ENCODE measurements at regions not wholly inside any gene's neighbourhood (a gene's known extent, or its start where the extent isn't known, plus 50 kb on each side); places are given as distances from the start of the nearest gene placed in this dataset.

DNA sequence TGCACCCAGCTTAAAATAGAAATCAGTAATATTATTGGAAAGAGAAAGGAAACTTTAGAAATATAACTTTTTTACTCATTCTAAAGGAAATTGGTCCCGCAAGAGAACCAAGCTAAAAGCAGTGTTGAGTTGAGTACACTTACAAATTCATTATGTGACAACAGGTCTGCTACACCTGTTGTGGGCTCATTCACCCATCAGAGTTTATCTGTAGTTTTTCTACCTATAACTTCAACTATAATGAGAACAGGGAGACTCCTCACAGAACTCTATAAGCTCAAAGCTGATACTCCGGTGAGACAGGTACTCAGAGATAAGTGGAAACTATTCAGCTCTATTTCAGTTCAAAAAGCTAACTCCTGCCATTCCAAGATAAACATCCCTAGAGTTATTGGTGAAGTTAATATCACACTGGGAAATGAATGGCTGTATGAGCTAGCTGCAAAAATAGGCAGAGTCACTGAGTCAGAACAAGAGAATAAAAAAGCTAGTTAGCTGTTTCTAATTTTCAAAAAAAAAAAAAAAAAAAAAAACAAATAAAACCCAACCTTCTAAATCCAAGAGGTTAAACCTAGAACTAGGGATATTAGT lies 121.3 kb downstream of the PPP1R3A start:
- Histone ChIP-seq H3K27me3 (no peaks in the 10 kb centered on the region), H3K27ac (no peak overlapping the region), H3K36me3 (no peaks in the 10 kb centered on the region), H3K4me3 (no peak overlapping the region), H3K9me3 (no peaks in the 10 kb centered on the region), H3K4me1 (no peaks in the 10 kb centered on the region)
- intact Hi-C loops (cut with DNase I; ENCODE audit: low total_unique reads) = no loop called here
- no peak for DNase-seq
- TF ChIP-seq POLR2A (IDR thresholded peaks at IDR 0.05) = no peak
- TF ChIP-seq, protein P1, sequence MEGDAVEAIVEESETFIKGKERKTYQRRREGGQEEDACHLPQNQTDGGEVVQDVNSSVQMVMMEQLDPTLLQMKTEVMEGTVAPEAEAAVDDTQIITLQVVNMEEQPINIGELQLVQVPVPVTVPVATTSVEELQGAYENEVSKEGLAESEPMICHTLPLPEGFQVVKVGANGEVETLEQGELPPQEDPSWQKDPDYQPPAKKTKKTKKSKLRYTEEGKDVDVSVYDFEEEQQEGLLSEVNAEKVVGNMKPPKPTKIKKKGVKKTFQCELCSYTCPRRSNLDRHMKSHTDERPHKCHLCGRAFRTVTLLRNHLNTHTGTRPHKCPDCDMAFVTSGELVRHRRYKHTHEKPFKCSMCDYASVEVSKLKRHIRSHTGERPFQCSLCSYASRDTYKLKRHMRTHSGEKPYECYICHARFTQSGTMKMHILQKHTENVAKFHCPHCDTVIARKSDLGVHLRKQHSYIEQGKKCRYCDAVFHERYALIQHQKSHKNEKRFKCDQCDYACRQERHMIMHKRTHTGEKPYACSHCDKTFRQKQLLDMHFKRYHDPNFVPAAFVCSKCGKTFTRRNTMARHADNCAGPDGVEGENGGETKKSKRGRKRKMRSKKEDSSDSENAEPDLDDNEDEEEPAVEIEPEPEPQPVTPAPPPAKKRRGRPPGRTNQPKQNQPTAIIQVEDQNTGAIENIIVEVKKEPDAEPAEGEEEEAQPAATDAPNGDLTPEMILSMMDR (IDR thresholded peaks at IDR 0.05) = no peak

DNA sequence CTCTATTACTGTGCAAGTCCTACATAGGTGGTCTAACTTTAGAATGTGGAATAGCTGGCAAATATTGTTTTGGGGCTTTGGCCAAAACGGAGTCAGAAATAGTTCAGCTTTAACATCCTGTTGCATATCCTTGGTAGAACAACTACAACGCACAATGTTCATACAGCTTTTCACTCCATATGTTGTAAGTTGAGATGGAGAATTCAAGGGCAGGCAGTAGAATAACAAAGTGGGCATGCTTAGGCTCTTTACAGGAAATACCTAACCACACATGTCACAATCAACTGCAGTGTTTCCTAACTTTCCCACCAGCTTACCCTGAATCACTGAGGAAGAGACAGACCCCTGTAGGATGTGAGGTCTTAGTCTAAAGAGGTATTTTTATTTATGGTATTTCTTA lies 122.3 kb downstream of the PPP1R3A start:
- Histone ChIP-seq H3K36me3 (no peaks in the 10 kb centered on the region), H3K4me3 (no peak overlapping the region), H3K9me3 (no peaks in the 10 kb centered on the region), H3K4me1 (no peaks in the 10 kb centered on the region), H3K27me3 (no peaks in the 10 kb centered on the region), H3K27ac (no peak overlapping the region)
- no peak for DNase-seq
- intact Hi-C loops (cut with DNase I; ENCODE audit: low total_unique reads) = no loop called here
- TF ChIP-seq POLR2A (IDR thresholded peaks at IDR 0.05) = no peak
- TF ChIP-seq, protein P1 (IDR thresholded peaks at IDR 0.05) = no peak

DNA sequence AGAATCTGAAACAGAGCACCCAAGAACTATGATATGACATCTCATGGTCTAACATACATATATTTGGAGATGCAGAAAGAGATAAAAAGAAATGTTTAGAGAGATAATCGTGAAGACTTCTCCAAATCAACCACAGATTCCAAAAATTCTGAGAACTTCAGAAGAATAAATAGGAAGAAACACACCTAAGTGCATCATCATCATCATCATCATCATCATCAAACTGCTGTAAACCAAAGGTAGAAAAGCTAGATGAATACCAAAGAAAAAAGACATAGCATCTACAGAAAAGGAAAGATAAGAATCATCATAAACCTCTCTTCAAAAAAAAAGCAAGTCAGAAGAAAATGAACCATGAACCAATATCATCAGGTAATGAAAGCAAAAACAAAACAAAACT lies 124.2 kb downstream of the PPP1R3A start:
- DNase-seq = no peak
- no peaks in the 10 kb centered on the region for H3K36me3 ChIP-seq
- no peak overlapping the region for H3K27ac ChIP-seq
- TF ChIP-seq POLR2A (IDR thresholded peaks at IDR 0.05) = no peak
- TF ChIP-seq, protein P1 (IDR thresholded peaks at IDR 0.05) = no peak
- H3K4me1 ChIP-seq = no peaks in the 10 kb centered on the region
- no peak overlapping the region for H3K4me3 ChIP-seq
- intact Hi-C loops (cut with DNase I; ENCODE audit: low total_unique reads) = no loop called here
- H3K9me3 ChIP-seq = no peaks in the 10 kb centered on the region
- no peaks in the 10 kb centered on the region for H3K27me3 ChIP-seq

DNA sequence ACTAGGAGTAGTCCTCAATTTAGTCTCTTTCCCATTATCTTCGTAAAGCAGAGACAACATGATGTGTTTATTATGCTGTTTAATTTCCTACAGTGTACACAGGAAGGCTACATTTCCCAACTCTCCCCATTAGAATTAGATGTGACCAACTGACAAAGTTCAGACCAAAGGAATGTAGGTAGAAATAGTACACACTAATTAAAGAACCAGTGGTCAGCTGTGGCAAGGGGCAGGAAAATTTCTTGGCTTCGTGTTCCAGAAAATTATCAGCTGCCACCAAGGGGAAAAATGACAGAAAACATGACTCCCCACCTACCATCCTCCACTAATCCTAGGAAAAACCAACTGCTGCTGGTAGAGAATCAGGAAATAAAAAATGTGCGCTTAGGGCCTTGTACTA lies 125.6 kb downstream of the PPP1R3A start:
- TF ChIP-seq, protein P1 (IDR thresholded peaks at IDR 0.05) = no peak
- TF ChIP-seq POLR2A (IDR thresholded peaks at IDR 0.05) = no peak
- H3K27ac ChIP-seq = no peak overlapping the region
- no peaks in the 10 kb centered on the region for H3K36me3 ChIP-seq
- intact Hi-C loops (cut with DNase I; ENCODE audit: low total_unique reads) = no loop called here
- no peaks in the 10 kb centered on the region for H3K9me3 ChIP-seq
- no peak overlapping the region for H3K4me3 ChIP-seq
- no peaks in the 10 kb centered on the region for H3K27me3 ChIP-seq
- no peaks in the 10 kb centered on the region for H3K4me1 ChIP-seq
- no peak for DNase-seq

DNA sequence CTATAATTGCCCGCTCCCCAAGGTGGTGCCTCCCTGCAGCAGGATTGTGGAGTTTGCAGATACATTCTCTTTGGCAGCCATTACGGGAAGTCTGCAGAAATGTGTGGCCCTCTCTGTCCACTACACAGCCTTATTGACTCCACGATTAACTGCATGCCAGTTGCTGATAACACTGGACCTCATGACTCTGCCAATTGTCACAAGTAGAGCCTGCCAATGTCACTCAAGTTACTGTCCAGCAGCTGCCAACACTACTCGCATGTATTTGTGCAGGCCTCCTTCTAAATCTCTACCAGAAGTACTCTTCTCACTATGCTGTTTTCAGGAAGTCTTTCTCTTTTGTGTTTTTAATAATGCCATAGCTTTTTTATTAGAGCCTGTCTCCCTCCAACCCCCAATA lies 128.8 kb downstream of the PPP1R3A start:
- TF ChIP-seq, protein P1 (IDR thresholded peaks at IDR 0.05) = no peak
- no peak for TF ChIP-seq POLR2A (IDR thresholded peaks at IDR 0.05)
- DNase-seq = no peak
- Histone ChIP-seq H3K4me1 (no peaks in the 10 kb centered on the region), H3K27ac (no peak overlapping the region), H3K36me3 (no peaks in the 10 kb centered on the region), H3K9me3 (no peaks in the 10 kb centered on the region), H3K27me3 (no peaks in the 10 kb centered on the region), H3K4me3 (no peak overlapping the region)
- intact Hi-C loops (cut with DNase I; ENCODE audit: low total_unique reads) = no loop called here

Measured in uterus (tissue), 3 donors.